Activated CD4-positive, alpha-beta T cell treated with anti-CD3 and anti-CD28 coated beads for 48 hours (primary cell): ENCODE measurements at regions not wholly inside any gene's neighbourhood (a gene's known extent, or its start where the extent isn't known, plus 50 kb on each side); places are given as distances from the start of the nearest gene placed in this dataset.

Experiments used
- DNase-seq: peaks from one replicate; pipeline ENCODE4 v3.0.0-alpha.2; 2020

GRCh38 chr2:128543646-128544045, 225.0 kb upstream of the HS6ST1 start:
- DNase-seq, result no peak

GRCh38 chr2:128544321-128545037, 225.8 kb upstream of the HS6ST1 start:
- DNase-seq, result no peak

- no peak for DNase-seq
These were observed 226.4 kb upstream of the HS6ST1 start for GRCh38 chr2:128545085-128545484.

- DNase-seq, result no peak
These were observed 227.2 kb upstream of the HS6ST1 start for GRCh38 chr2:128545829-128546228.

GRCh38 chr2:128547667-128548066, 229.0 kb upstream of the HS6ST1 start:
- no peak for DNase-seq

GRCh38 chr2:128548461-128548891, 229.8 kb upstream of the HS6ST1 start:
- DNase-seq, result no peak

GRCh38 chr2:128549094-128549493, 230.4 kb upstream of the HS6ST1 start:
- DNase-seq, result no peak

GRCh38 chr2:128549646-128550260, 231.1 kb upstream of the HS6ST1 start:
- DNase-seq, result no peak

GRCh38 chr2:128550389-128550788, 231.7 kb upstream of the HS6ST1 start:
- no peak for DNase-seq

- DNase-seq, result no peak
These were observed 232.2 kb upstream of the HS6ST1 start for GRCh38 chr2:128550801-128551416.

- DNase-seq, result no peak
These were observed 232.8 kb upstream of the HS6ST1 start for GRCh38 chr2:128551435-128551834.

GRCh38 chr2:128552141-128552805, 233.6 kb upstream of the HS6ST1 start:
- DNase-seq, result no peak

GRCh38 chr2:128552806-128553551, 234.3 kb upstream of the HS6ST1 start:
- no peak for DNase-seq

GRCh38 chr2:128554151-128554769, 235.6 kb upstream of the HS6ST1 start:
- DNase-seq, result no peak

GRCh38 chr2:128555433-128555832, 236.8 kb upstream of the HS6ST1 start:
- DNase-seq, result no peak

GRCh38 chr2:128556089-128556488, 237.4 kb upstream of the HS6ST1 start:
- DNase-seq, result no peak

- no peak for DNase-seq
These were observed 238.0 kb upstream of the HS6ST1 start for GRCh38 chr2:128556633-128557032.

- DNase-seq, result no peak
These were observed 238.4 kb upstream of the HS6ST1 start for GRCh38 chr2:128557069-128557468.

- DNase-seq, result no peak
These were observed 239.2 kb upstream of the HS6ST1 start for GRCh38 chr2:128557831-128558241.

GRCh38 chr2:128558441-128558840, 239.8 kb upstream of the HS6ST1 start:
- DNase-seq, result no peak

GRCh38 chr2:128558895-128559532, 240.3 kb upstream of the HS6ST1 start:
- no peak for DNase-seq
